ENCODE measurements at regions not wholly inside any gene's neighbourhood (a gene's known extent, or its start where the extent isn't known, plus 50 kb on each side); places are given as distances from the start of the nearest gene placed in this dataset.

- Mint-ChIP-seq H3K36me3 (ENCODE audit: unreplicated experiment) (no peaks in the 10 kb centered on the region), H3K27ac (ENCODE audit: unreplicated experiment) (peak overlapping the region; percentile 86), H3K9me3 (ENCODE audit: unreplicated experiment) (peaks cover 4% of the 10 kb centered on the region), H3K4me3 (ENCODE audit: unreplicated experiment) (peak overlapping the region; percentile 40), H3K4me1 (ENCODE audit: low read depth, unreplicated experiment) (peaks cover 6% of the 10 kb centered on the region), H3K27me3 (ENCODE audit: unreplicated experiment) (peaks cover 7% of the 10 kb centered on the region)
- TF ChIP-seq, protein P1, sequence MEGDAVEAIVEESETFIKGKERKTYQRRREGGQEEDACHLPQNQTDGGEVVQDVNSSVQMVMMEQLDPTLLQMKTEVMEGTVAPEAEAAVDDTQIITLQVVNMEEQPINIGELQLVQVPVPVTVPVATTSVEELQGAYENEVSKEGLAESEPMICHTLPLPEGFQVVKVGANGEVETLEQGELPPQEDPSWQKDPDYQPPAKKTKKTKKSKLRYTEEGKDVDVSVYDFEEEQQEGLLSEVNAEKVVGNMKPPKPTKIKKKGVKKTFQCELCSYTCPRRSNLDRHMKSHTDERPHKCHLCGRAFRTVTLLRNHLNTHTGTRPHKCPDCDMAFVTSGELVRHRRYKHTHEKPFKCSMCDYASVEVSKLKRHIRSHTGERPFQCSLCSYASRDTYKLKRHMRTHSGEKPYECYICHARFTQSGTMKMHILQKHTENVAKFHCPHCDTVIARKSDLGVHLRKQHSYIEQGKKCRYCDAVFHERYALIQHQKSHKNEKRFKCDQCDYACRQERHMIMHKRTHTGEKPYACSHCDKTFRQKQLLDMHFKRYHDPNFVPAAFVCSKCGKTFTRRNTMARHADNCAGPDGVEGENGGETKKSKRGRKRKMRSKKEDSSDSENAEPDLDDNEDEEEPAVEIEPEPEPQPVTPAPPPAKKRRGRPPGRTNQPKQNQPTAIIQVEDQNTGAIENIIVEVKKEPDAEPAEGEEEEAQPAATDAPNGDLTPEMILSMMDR (IDR thresholded peaks at IDR 0.05; ENCODE audit: partially characterized antibody, unreplicated experiment), result no peak
- DNase-seq, result no peak
Observed at GRCh38 chr3:197445896-197446699, 109.7 kb downstream of the BDH1 start.

DNA sequence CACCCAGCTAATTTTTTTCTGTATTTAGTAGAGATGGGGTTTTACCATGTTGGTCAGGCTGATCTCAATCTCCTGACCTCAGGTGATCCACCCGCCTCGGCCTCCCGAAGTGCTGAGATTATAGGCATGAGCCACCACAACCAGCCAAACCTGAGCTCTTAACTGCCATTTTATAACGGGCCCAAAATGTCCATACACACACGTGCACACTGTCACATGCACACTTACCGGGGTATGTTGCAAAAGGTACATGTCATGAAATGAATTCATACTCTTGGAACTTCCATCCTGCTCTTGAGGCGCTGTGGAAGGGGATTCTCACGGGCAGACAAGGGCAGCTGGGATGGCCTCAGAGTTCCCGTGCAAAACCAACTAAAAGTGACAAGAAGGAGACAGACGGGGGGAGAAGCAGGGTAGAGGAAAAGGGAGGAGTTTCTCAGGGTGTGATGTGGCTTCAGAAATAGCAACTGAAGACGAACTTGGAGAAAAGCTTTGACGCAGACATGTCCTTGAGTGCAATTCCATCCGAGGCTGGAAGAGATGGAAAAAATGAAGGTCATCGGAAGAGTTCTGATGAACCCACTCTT, 110.9 kb downstream of the BDH1 start:
- DNase-seq, result no peak
- H3K27me3 Mint-ChIP-seq (ENCODE audit: unreplicated experiment), result peaks cover 7% of the 10 kb centered on the region
- no peak overlapping the region for H3K27ac Mint-ChIP-seq (ENCODE audit: unreplicated experiment)
- no peak overlapping the region for H3K4me3 Mint-ChIP-seq (ENCODE audit: unreplicated experiment)
- H3K9me3 Mint-ChIP-seq (ENCODE audit: unreplicated experiment), result peaks cover 6% of the 10 kb centered on the region
- H3K36me3 Mint-ChIP-seq (ENCODE audit: unreplicated experiment), result no peaks in the 10 kb centered on the region
- H3K4me1 Mint-ChIP-seq (ENCODE audit: low read depth, unreplicated experiment), result peaks cover 6% of the 10 kb centered on the region
- TF ChIP-seq, protein P1 (IDR thresholded peaks at IDR 0.05; ENCODE audit: partially characterized antibody, unreplicated experiment), result no peak

DNA sequence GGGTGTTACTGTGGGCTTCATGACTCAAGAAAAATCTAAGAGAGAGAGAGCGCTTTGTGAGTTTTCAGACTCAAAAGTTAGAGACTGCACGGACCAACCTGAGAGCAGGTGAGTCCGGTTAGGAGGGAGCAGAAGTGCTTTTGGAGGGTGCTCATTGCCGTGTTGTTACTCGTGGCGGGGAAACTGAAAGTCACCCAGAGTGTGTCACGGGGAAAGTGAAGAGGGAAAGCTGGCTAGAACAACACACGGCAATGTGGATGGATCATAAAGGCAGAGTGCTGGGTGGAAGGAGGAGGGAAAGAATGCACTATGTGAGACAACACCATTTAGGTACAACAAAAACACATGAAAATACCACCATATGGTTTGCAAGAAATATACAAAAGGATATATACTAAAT, 112.3 kb downstream of the BDH1 start:
- TF ChIP-seq, protein P1 (IDR thresholded peaks at IDR 0.05; ENCODE audit: partially characterized antibody, unreplicated experiment), result no peak
- Mint-ChIP-seq H3K4me1 (ENCODE audit: low read depth, unreplicated experiment) (peaks cover 10% of the 10 kb centered on the region), H3K36me3 (ENCODE audit: unreplicated experiment) (no peaks in the 10 kb centered on the region), H3K4me3 (ENCODE audit: unreplicated experiment) (no peak overlapping the region), H3K9me3 (ENCODE audit: unreplicated experiment) (peaks cover 7% of the 10 kb centered on the region), H3K27ac (ENCODE audit: unreplicated experiment) (no peak overlapping the region), H3K27me3 (ENCODE audit: unreplicated experiment) (peaks cover 7% of the 10 kb centered on the region)
- DNase-seq, result no peak

GRCh38 chr3:197440717-197441303, 115.0 kb downstream of the BDH1 start:
- H3K4me3 Mint-ChIP-seq (ENCODE audit: unreplicated experiment), result no peak overlapping the region
- no peak overlapping the region for H3K27ac Mint-ChIP-seq (ENCODE audit: unreplicated experiment)
- peaks cover 6% of the 10 kb centered on the region for H3K9me3 Mint-ChIP-seq (ENCODE audit: unreplicated experiment)
- no peak for DNase-seq
- H3K27me3 Mint-ChIP-seq (ENCODE audit: unreplicated experiment), result peaks cover 7% of the 10 kb centered on the region
- TF ChIP-seq, protein P1 (IDR thresholded peaks at IDR 0.05; ENCODE audit: partially characterized antibody, unreplicated experiment), result no peak
- peaks cover 8% of the 10 kb centered on the region for H3K4me1 Mint-ChIP-seq (ENCODE audit: low read depth, unreplicated experiment)
- no peaks in the 10 kb centered on the region for H3K36me3 Mint-ChIP-seq (ENCODE audit: unreplicated experiment)

GRCh38 chr3:197438906-197439305, 116.9 kb downstream of the BDH1 start:
- H3K4me3 Mint-ChIP-seq (ENCODE audit: unreplicated experiment), result no peak overlapping the region
- H3K4me1 Mint-ChIP-seq (ENCODE audit: low read depth, unreplicated experiment), result peaks cover 19% of the 10 kb centered on the region
- no peaks in the 10 kb centered on the region for H3K36me3 Mint-ChIP-seq (ENCODE audit: unreplicated experiment)
- peaks cover 2% of the 10 kb centered on the region for H3K27me3 Mint-ChIP-seq (ENCODE audit: unreplicated experiment)
- TF ChIP-seq, protein P1 (IDR thresholded peaks at IDR 0.05; ENCODE audit: partially characterized antibody, unreplicated experiment), result no peak
- DNase-seq, result no peak
- peaks cover 6% of the 10 kb centered on the region for H3K9me3 Mint-ChIP-seq (ENCODE audit: unreplicated experiment)
- peak overlapping the region; percentile 23 for H3K27ac Mint-ChIP-seq (ENCODE audit: unreplicated experiment)

Measured in glutamatergic neuron (in vitro differentiated cells).